Activated B cell treated with CpG ODN at 0.5 μM for 24 hours (primary cell): ENCODE measurements at regions not wholly inside any gene's neighbourhood (a gene's known extent, or its start where the extent isn't known, plus 50 kb on each side); places are given as distances from the start of the nearest gene placed in this dataset.

Experiments used
- ATAC-seq: fragments of 200-7000 bp; cut with Tn5 transposase; one replicate; pipeline ENCODE4 v1.10.0; 2021; ENCODE audit warnings: low read depth, mild to moderate bottlenecking, moderate library complexity
- CTCF ChIA-PET: fragments of 350-600 bp; sonication (Branson Sonifier 250); formaldehyde crosslinking; loops from one replicate; lab custom pipeline; 2021; ENCODE audit warnings: antibody characterized with exemption; lab: Charles Lee
- POLR2A ChIA-PET: fragments of 350-600 bp; sonication (Branson Sonifier 250); formaldehyde crosslinking; loops from one replicate; lab custom pipeline; 2021; ENCODE audit warnings: antibody characterized with exemption; lab: Charles Lee
- DNase-seq: peaks from one replicate; pipeline ENCODE4 v3.0.0; 2022
- H3K27ac Mint-ChIP-seq: one replicate; pipeline ENCODE4 v1.8.0; 2020; ENCODE audit warnings: mixed read lengths
- H3K27me3 Mint-ChIP-seq: one replicate; pipeline ENCODE4 v1.8.0; 2021; ENCODE audit warnings: mixed read lengths
- H3K36me3 Mint-ChIP-seq: one replicate; pipeline ENCODE4 v1.8.0; 2021; ENCODE audit warnings: low read depth, mixed read lengths
- H3K4me1 Mint-ChIP-seq: one replicate; pipeline ENCODE4 v1.8.0; 2021; ENCODE audit warnings: mixed read lengths
- H3K4me3 Mint-ChIP-seq: one replicate; pipeline ENCODE4 v1.8.0; 2020; ENCODE audit warnings: mild to moderate bottlenecking, mixed read lengths
- H3K9me3 Mint-ChIP-seq: one replicate; pipeline ENCODE4 v1.8.0; 2020; ENCODE audit warnings: mixed read lengths
- CTCF ChIP-seq: fragments of 200-600 bp; IDR thresholded peaks from one replicate; pipeline ENCODE4 v1.8.0; 2022; ENCODE audit warnings: antibody characterized with exemption, mild to moderate bottlenecking
- intact Hi-C: fragments of 100-400 bp; cut with micrococcal nuclease; formaldehyde crosslinking; loops from one replicate; pipeline ENCODE4 v1.15.1; 2024

- intact Hi-C loops = no loop called here
- Mint-ChIP-seq H3K27me3 (no peaks in the 10 kb centered on the region), H3K4me1 (no peaks in the 10 kb centered on the region), H3K4me3 (no peak overlapping the region), H3K9me3 (no peaks in the 10 kb centered on the region), H3K27ac (no peak overlapping the region), H3K36me3 (no peaks in the 10 kb centered on the region)
- CTCF ChIA-PET = no interaction called here
- POLR2A ChIA-PET = no interaction called here
- ATAC-seq (no peak), DNase-seq (no peak)
- no peak for TF ChIP-seq CTCF
Observed at GRCh38 chr19:30856376-30856775, 484.2 kb downstream of the ZNF536 start.

- no peaks in the 10 kb centered on the region for H3K4me1 Mint-ChIP-seq
Observed at GRCh38 chr19:30855442-30855841, 483.3 kb downstream of the ZNF536 start.

GRCh38 chr19:30854661-30855060, 482.5 kb downstream of the ZNF536 start:
- Mint-ChIP-seq H3K9me3 (no peaks in the 10 kb centered on the region), H3K27ac (no peak overlapping the region), H3K27me3 (no peaks in the 10 kb centered on the region), H3K36me3 (no peaks in the 10 kb centered on the region), H3K4me1 (no peaks in the 10 kb centered on the region), H3K4me3 (no peak overlapping the region)
- ChIA-PET POLR2A (no interaction called here), CTCF (no interaction called here)
- DNase-seq (no peak), ATAC-seq (no peak)
- TF ChIP-seq CTCF = no peak
- intact Hi-C loops = no loop called here

More at GRCh38 chr19:30855442-30855841, 483.3 kb downstream of the ZNF536 start:
- Mint-ChIP-seq H3K4me3 (no peak overlapping the region), H3K9me3 (no peaks in the 10 kb centered on the region), H3K36me3 (no peaks in the 10 kb centered on the region), H3K27me3 (no peaks in the 10 kb centered on the region), H3K27ac (no peak overlapping the region)
- no peak for ATAC-seq
- TF ChIP-seq CTCF = no peak
- ChIA-PET CTCF (no interaction called here), POLR2A (no interaction called here)
- intact Hi-C loops = no loop called here
- DNase-seq = no peak

GRCh38 chr19:30854207-30854606, 482.0 kb downstream of the ZNF536 start:
- ATAC-seq (no peak), DNase-seq (no peak)
- POLR2A ChIA-PET = no interaction called here
- intact Hi-C loops = no loop called here
- TF ChIP-seq CTCF = no peak
- no peaks in the 10 kb centered on the region for H3K4me1 Mint-ChIP-seq
- no peaks in the 10 kb centered on the region for H3K36me3 Mint-ChIP-seq
- no peak overlapping the region for H3K4me3 Mint-ChIP-seq
- H3K9me3 Mint-ChIP-seq = no peaks in the 10 kb centered on the region
- CTCF ChIA-PET = no interaction called here
- H3K27me3 Mint-ChIP-seq = no peaks in the 10 kb centered on the region
- H3K27ac Mint-ChIP-seq = no peak overlapping the region

- ATAC-seq (no peak), DNase-seq (no peak)
- TF ChIP-seq CTCF = no peak
- no peak overlapping the region for H3K4me3 Mint-ChIP-seq
- no peaks in the 10 kb centered on the region for H3K36me3 Mint-ChIP-seq
- no peaks in the 10 kb centered on the region for H3K27me3 Mint-ChIP-seq
- H3K9me3 Mint-ChIP-seq = no peaks in the 10 kb centered on the region
- H3K27ac Mint-ChIP-seq = no peak overlapping the region
- POLR2A ChIA-PET = no interaction called here
- intact Hi-C loops = no loop called here
- no peaks in the 10 kb centered on the region for H3K4me1 Mint-ChIP-seq
- CTCF ChIA-PET = no interaction called here
Observed at GRCh38 chr19:30853036-30853435, 480.9 kb downstream of the ZNF536 start.
